RPMI8226 (cell line): ENCODE measurements at regions not wholly inside any gene's neighbourhood (a gene's known extent, or its start where the extent isn't known, plus 50 kb on each side); places are given as distances from the start of the nearest gene placed in this dataset.

Experiments
- DNase-seq: peaks from one replicate; pipeline ENCODE4 v3.0.0-alpha.2; 2015

- DNase-seq = peak; percentile 75
Measured at GRCh38 chr19:28878862-28879566, 333.9 kb downstream of the UQCRFS1 start.

DNA sequence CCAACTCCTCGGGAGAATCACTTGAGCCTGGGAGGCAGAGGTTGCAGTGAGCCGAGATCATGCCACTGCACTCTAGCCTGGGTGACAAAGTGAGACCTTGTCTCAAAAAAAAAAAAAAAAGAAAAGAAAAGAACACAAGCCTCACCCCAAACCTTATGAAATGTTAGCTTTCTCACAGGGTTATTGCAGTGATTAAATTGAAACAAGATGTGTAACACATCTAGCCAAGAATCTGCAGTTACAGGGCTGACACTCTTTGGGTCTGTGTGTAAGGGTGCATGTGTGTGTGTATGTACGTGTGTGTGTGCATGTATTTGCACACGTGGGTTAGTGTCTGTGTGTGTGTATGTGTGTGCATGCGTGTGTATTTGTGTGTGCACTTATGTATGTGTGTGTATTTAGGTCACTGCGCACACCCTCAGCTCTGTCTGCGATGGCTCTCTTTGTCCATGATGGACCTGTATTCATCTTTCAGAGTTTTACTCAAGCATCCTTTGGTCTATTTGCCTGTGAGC lies 336.3 kb downstream of the UQCRFS1 start:
- DNase-seq = no peak

GRCh38 chr19:28874742-28875141 lies 338.2 kb downstream of the UQCRFS1 start:
- DNase-seq = peak; percentile 67

GRCh38 chr19:28873301-28873700 lies 339.6 kb downstream of the UQCRFS1 start:
- DNase-seq = no peak

- no peak for DNase-seq
Measured at GRCh38 chr19:28871099-28871725, 341.7 kb downstream of the UQCRFS1 start.

- DNase-seq = no peak
Measured at GRCh38 chr19:28869459-28869858, 343.5 kb downstream of the UQCRFS1 start.

GRCh38 chr19:28868836-28869235 lies 344.1 kb downstream of the UQCRFS1 start:
- no peak for DNase-seq

- DNase-seq = no peak
Measured at GRCh38 chr19:28867978-28868377, 345.0 kb downstream of the UQCRFS1 start.

DNA sequence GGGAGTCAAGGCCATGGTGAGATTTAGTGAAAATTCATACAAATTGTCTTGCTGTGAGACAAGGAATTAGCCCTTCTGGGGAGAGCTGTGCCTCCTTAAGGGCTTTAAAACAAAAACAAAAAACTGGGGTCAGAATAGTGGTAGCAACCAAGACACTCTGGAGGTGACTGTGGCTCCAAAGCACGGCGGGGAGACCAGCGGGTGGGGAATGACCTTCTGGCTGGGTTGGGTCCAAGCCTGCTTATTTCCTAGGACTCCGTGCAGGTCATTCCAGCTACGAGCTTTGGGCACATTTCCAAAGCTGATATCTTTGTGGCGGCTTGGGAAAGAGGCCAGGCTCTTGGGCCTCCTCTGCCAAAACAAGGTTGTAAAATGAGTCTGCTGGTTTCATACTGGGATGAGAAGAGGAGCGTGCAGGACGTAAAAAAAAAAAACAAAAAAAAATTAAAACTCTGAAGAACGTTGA lies 348.3 kb downstream of the UQCRFS1 start:
- DNase-seq = no peak

- DNase-seq = no peak
Measured at GRCh38 chr19:28864024-28864503, 348.9 kb downstream of the UQCRFS1 start.

DNA sequence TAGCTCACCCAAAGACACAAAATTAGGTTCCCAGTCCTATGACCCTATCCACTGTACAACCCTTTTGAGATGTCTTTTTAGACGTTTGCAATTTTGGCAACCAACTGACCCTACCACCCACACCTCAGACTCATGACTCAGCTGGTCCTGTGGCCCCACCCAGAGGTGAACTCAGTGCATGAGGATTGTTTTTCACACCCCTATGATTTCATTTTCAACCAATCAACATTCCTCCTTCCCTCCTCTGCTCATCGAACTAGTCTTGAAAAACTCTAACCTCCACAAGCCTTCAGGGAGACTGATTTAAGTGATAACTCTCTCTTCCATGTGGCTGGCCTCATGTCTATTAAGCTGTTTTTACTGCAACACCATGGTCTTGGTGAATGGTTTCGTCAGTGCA lies 350.7 kb downstream of the UQCRFS1 start:
- no peak for DNase-seq

- DNase-seq = no peak
Measured at GRCh38 chr19:28859811-28860210, 353.1 kb downstream of the UQCRFS1 start.

- DNase-seq = no peak
Measured at GRCh38 chr19:28858933-28859332, 354.0 kb downstream of the UQCRFS1 start.

- no peak for DNase-seq
Measured at GRCh38 chr19:28857967-28858366, 355.0 kb downstream of the UQCRFS1 start.

DNA sequence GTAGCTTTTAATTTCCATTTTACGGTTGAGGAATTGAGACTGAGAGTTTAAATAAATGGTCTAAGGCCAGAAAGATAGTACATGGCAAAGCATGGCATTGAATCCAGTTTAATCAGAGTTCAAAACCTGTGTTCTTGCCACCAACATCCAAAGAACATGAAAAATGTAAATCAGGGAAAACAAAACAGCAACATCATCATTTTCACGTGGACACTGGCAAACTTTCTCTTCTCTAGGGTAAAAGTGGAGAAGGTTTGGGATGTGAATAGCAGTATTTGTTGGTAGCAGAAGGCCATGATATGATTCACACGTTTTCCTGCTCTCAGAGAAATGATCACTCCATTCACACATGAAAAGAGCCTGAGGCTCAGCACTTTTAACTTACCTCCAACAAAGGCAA lies 357.7 kb downstream of the UQCRFS1 start:
- no peak for DNase-seq

DNA sequence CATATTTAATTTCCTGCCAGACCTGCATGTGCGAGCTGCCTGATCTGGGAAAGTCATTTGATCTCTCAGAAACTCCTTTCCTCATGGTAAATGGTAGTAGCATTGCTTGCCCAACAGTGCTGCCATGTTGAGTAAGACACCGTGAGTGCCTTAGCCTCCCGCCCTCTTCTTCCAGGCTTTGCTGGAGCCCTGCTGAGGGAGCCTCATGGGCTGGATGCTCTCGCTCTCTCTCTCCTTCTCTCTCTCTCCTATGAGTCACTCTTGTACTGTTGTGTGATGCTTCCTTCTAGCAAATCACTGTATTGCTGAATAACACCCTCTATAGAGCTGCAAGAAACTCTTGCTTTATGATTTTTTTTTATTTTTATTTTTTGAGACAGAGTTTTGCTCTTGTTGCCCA lies 365.5 kb downstream of the UQCRFS1 start:
- DNase-seq = no peak

- no peak for DNase-seq
Measured at GRCh38 chr19:28846094-28846812, 366.7 kb downstream of the UQCRFS1 start.

DNA sequence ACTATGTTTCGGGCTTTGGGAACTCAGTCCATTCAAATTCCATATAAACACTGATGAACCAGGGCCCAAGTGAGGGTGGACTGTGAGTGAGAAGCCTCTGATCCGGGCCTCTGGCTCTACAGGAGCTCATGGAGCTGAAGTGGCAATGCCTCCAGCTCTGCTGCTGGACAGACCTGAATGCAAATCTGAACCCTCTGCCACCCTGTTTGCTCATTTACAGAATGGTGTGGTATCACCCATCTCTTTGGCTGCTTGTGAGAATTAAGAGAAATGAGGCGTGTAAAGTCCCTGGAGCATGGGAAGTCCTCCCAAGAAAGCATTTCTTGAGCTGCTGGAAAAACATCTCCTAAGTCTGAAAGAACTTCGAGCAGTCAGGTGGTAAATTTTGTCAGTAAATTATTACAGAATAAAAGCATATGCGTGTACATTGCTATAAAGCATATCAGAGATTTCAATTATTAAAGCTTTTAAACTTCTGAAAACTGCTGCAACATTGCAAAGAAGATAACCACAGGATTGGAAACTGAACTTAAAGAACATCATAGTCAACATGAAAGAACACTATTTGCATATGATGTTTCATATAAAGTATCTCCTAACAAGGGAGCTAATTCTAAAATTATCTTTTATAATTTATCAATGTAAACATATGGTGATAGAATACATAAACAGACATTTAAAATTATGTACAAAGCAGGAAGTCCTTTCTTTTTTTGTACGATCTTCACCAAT lies 369.0 kb downstream of the UQCRFS1 start:
- DNase-seq = no peak

GRCh38 chr19:28841531-28841930 lies 371.4 kb downstream of the UQCRFS1 start:
- DNase-seq = no peak

- DNase-seq = no peak
Measured at GRCh38 chr19:28840891-28841290, 372.1 kb downstream of the UQCRFS1 start.

DNA sequence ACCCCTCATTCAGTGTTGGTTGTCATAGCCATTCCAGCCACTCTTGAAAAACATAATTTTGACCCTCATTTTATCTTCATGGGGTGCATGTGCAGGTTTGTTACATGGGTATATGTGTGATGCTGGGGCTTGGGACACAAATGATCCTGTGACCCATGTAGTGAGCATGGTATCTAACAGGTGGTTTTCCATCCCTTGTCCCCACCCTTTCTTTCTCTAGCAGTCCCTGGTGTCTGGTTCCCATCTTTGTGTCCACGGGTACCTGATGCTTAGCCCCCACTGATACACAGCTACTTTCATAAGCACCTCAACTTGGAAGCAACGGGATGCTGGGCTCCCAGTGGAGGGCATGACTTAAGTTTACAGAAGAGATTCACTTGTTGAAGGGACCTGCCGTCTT lies 373.5 kb downstream of the UQCRFS1 start:
- no peak for DNase-seq

DNA sequence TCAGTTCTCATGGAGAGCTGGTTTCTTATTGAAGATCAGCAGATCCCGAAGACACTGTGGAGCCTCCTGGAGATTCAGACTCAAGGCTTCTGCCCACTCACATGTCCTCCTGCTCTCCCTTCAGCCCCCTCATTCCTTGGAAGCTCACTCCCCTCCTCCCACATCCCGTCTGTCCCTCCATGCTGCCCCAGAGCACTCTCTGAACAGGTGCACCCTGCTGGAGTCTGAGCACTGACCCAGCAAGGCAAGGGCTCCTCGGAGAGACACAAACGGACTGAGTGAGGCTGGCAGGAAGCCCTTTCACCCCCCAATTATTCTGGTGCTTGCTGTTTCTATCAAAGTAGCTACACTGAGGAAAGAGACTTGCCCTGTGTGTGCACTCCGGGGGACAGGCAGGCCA lies 374.0 kb downstream of the UQCRFS1 start:
- DNase-seq = no peak

- no peak for DNase-seq
Measured at GRCh38 chr19:28836421-28836820, 376.5 kb downstream of the UQCRFS1 start.
